HEK293T (cell line): ENCODE measurements at regions not wholly inside any gene's neighbourhood (a gene's known extent, or its start where the extent isn't known, plus 50 kb on each side); places are given as distances from the start of the nearest gene placed in this dataset.

Experiments used
- CTCF ChIA-PET: fragments of 350-600 bp; formaldehyde crosslinking; extraction: SDS; loops from one replicate; lab custom pipeline; 2021; ENCODE audit warnings: antibody characterized with exemption, inconsistent platforms; lab: Yijun Ruan, JAX
- POLR2A ChIA-PET: fragments of 350-600 bp; formaldehyde crosslinking; extraction: SDS; loops from one replicate; lab custom pipeline; 2020; ENCODE audit warnings: antibody characterized with exemption, inconsistent platforms; lab: Yijun Ruan, JAX
- DNase-seq: peaks from one replicate; pipeline ENCODE4 v3.0.0; 2012; ENCODE audit warnings: mixed read lengths; ENCODE audit errors: extremely low spot score
- ARNT ChIP-seq: fragments of 450-650 bp; IDR thresholded peaks from 2 replicates; pipeline ENCODE4 v1.6.1; 2017; ENCODE audit warnings: mild to moderate bottlenecking
- BHLHE40 ChIP-seq: fragments of 450-650 bp; IDR thresholded peaks from 2 replicates; pipeline ENCODE4 v1.6.1; 2016; ENCODE audit warnings: mild to moderate bottlenecking, moderate library complexity, borderline replicate concordance
- CTBP1 ChIP-seq: fragments of 450-650 bp; IDR thresholded peaks from 2 replicates; pipeline ENCODE4 v1.6.1; 2016; ENCODE audit warnings: borderline replicate concordance
- ELF4 ChIP-seq: fragments of 450-650 bp; IDR thresholded peaks from 2 replicates; pipeline ENCODE4 v1.6.1; 2017; ENCODE audit warnings: antibody characterized with exemption
- FOXA1 ChIP-seq: fragments of 450-650 bp; IDR thresholded peaks from 2 replicates; pipeline ENCODE4 v1.6.1; 2016; ENCODE audit warnings: mild to moderate bottlenecking
- FOXK2 ChIP-seq: fragments of 450-650 bp; IDR thresholded peaks from 2 replicates; pipeline ENCODE4 v1.6.1; 2016; ENCODE audit warnings: mild to moderate bottlenecking
- FOXM1 ChIP-seq: fragments of 450-650 bp; IDR thresholded peaks from 2 replicates; pipeline ENCODE4 v1.6.1; 2017; ENCODE audit warnings: mild to moderate bottlenecking, borderline replicate concordance
- HDGF ChIP-seq: fragments of 450-650 bp; IDR thresholded peaks from 2 replicates; pipeline ENCODE4 v1.6.1; 2017; ENCODE audit warnings: antibody characterized with exemption, borderline replicate concordance
- L3MBTL2 ChIP-seq: fragments of 450-650 bp; conservative IDR thresholded peaks from 2 replicates; pipeline ENCODE4 v1.6.1; 2016; ENCODE audit warnings: mild to moderate bottlenecking
- LEF1 ChIP-seq: fragments of 450-650 bp; IDR thresholded peaks from 2 replicates; pipeline ENCODE4 v1.6.1; 2017; ENCODE audit warnings: mild to moderate bottlenecking, borderline replicate concordance
- NFRKB ChIP-seq: fragments of 450-650 bp; IDR thresholded peaks from 2 replicates; pipeline ENCODE4 v1.6.1; 2016; ENCODE audit warnings: mild to moderate bottlenecking, moderate library complexity
- SP1 ChIP-seq: fragments of 450-650 bp; IDR thresholded peaks from 2 replicates; pipeline ENCODE4 v1.6.1; 2017
- SUZ12 ChIP-seq: fragments of 450-650 bp; IDR thresholded peaks from 2 replicates; pipeline ENCODE4 v1.6.1; 2016; ENCODE audit warnings: mild to moderate bottlenecking
- TARDBP ChIP-seq: fragments of 450-650 bp; IDR thresholded peaks from 2 replicates; pipeline ENCODE4 v1.6.1; 2016
- ZNF384 ChIP-seq: fragments of 450-650 bp; IDR thresholded peaks from 2 replicates; pipeline ENCODE4 v1.6.1; 2016
- TF ChIP-seq, protein P1 (sequence below): fragments of 450-650 bp; IDR thresholded peaks from 2 replicates; pipeline ENCODE4 v1.6.1; 2016

DNA sequence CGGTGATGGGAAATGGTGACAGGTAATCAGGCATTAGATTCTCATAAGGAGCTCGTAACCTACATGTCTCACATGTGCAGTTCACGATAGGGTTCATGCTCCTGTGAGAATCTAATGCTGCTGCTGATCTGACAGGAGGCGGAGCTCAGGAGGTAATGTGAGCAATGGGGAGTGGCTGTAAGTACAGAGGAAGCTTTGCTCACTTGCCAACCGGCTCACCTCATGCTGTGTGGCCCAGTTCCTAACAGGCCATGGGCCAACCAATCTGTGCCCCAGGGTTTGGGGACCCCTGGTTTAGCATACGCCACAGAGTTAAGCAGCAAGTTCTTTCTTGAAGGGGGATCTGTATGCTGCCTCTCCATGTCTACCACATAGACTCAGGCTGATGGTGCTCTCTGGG, 133.1 kb downstream of the IQUB start:
- ChIA-PET CTCF (no interaction called here), POLR2A (no interaction called here)
- DNase-seq: no peak
- TF ChIP-seq ZNF384 (no peak), HDGF (no peak), SUZ12 (no peak), BHLHE40 (no peak), ELF4 (no peak), FOXA1 (no peak), FOXK2 (no peak), L3MBTL2 (no peak)
- TF ChIP-seq, protein P1, sequence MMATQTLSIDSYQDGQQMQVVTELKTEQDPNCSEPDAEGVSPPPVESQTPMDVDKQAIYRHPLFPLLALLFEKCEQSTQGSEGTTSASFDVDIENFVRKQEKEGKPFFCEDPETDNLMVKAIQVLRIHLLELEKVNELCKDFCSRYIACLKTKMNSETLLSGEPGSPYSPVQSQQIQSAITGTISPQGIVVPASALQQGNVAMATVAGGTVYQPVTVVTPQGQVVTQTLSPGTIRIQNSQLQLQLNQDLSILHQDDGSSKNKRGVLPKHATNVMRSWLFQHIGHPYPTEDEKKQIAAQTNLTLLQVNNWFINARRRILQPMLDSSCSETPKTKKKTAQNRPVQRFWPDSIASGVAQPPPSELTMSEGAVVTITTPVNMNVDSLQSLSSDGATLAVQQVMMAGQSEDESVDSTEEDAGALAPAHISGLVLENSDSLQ: no peak

- ChIA-PET CTCF (no interaction called here), POLR2A (no interaction called here)
- DNase-seq: no peak
- no peak for TF ChIP-seq SP1
- no peak for TF ChIP-seq BHLHE40
- TF ChIP-seq TARDBP: no peak
- no peak for TF ChIP-seq ZNF384
- no peak for TF ChIP-seq ELF4
- no peak for TF ChIP-seq L3MBTL2
- no peak for TF ChIP-seq ARNT
- TF ChIP-seq, protein P1: no peak
- TF ChIP-seq SUZ12: no peak
- no peak for TF ChIP-seq FOXK2
- TF ChIP-seq HDGF: no peak
- no peak for TF ChIP-seq CTBP1
- TF ChIP-seq NFRKB: no peak
- no peak for TF ChIP-seq LEF1
- TF ChIP-seq FOXA1: no peak
- TF ChIP-seq FOXM1: no peak
These were observed 134.2 kb downstream of the IQUB start for GRCh38 chr7:123400196-123400595.

DNA sequence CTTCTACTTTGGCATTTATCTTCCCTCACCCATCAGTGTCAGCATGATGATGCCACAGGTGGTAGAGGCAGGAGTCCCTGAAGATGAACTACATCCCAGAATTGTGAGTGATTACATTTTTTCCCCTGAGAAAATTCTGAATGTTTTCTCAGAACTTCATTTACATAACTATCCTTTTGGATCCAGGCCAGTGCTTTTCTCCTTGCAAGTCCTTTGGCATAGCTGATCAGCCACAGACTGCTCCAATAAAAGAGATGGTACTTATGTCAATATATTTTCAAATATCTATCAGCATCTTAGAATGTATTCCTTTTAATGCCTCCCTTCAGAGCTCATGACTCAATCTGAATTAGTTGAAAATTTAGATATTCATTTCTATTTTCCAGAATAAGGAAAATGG, 135.5 kb downstream of the IQUB start:
- CTCF ChIA-PET: no interaction called here
- no peak for DNase-seq
- POLR2A ChIA-PET: no interaction called here
- TF ChIP-seq L3MBTL2 (no peak), SP1 (no peak), LEF1 (no peak), SUZ12 (no peak), ARNT (no peak), FOXK2 (no peak), FOXA1 (no peak), ELF4 (no peak), TARDBP (no peak), CTBP1 (no peak), FOXM1 (no peak), ZNF384 (no peak), HDGF (no peak), NFRKB (no peak), BHLHE40 (no peak)
- TF ChIP-seq, protein P1: no peak

DNA sequence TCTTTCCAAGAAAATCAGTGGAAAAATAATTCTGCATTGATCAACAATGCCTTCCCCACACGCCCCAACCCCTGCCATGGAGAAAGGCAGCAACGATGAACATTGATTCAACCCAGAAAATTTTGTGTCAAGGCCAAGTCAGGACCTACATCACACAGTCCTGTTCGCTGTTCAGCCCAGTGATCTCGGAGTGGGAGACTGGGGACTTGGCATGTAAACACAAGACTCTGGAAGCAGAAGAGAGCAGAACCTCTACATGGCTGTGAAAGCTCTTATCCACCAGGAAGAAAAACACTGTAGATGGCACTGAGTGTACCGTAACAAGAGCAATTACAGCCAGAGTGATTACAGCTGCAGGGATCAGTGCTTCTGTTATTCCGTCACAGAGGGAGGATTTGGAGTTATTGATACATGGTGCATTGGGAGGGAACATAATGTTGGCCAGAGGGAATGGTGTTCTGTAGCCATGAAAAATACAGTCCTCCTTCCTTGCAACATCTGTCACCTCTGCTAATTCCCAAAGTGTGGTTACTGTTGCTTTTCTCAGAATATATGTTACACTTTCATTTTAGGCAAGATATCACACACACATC, 136.6 kb downstream of the IQUB start:
- no peak for TF ChIP-seq L3MBTL2
- no peak for TF ChIP-seq TARDBP
- TF ChIP-seq FOXA1: no peak
- TF ChIP-seq NFRKB: no peak
- no peak for TF ChIP-seq LEF1
- TF ChIP-seq HDGF: no peak
- TF ChIP-seq FOXM1: no peak
- no peak for TF ChIP-seq BHLHE40
- TF ChIP-seq SUZ12: no peak
- TF ChIP-seq FOXK2: no peak
- TF ChIP-seq CTBP1: no peak
- TF ChIP-seq, protein P1: no peak
- TF ChIP-seq ZNF384: no peak
- TF ChIP-seq SP1: no peak
- no peak for TF ChIP-seq ARNT
- no peak for TF ChIP-seq ELF4
- ChIA-PET POLR2A (no interaction called here), CTCF (no interaction called here)
- no peak for DNase-seq

GRCh38 chr7:123393623-123394022, 140.8 kb downstream of the IQUB start:
- TF ChIP-seq NFRKB (no peak), CTBP1 (no peak), TARDBP (no peak), SP1 (no peak), FOXK2 (no peak), HDGF (no peak), FOXM1 (no peak), L3MBTL2 (no peak), LEF1 (no peak), SUZ12 (no peak), ZNF384 (no peak), FOXA1 (no peak), BHLHE40 (no peak), ARNT (no peak), ELF4 (no peak)
- TF ChIP-seq, protein P1: no peak
- no peak for DNase-seq
- CTCF ChIA-PET: no interaction called here
- POLR2A ChIA-PET: no interaction called here
